ENCODE measurements at regions not wholly inside any gene's neighbourhood (a gene's known extent, or its start where the extent isn't known, plus 50 kb on each side); places are given as distances from the start of the nearest gene placed in this dataset.

GRCh38 chr7:34452363-34452762, 205.7 kb upstream of the NPSR1 start:
- TF ChIP-seq POLR2A (IDR thresholded peaks at IDR 0.05), result no peak
- no peak for TF ChIP-seq POLR2AphosphoS5 (IDR thresholded peaks at IDR 0.05)
